Left ventricle myocardium inferior (tissue), 1 donor: ENCODE measurements at regions not wholly inside any gene's neighbourhood (a gene's known extent, or its start where the extent isn't known, plus 50 kb on each side); places are given as distances from the start of the nearest gene placed in this dataset.

Experiments
- DNase-seq: peaks from one replicate; pipeline ENCODE4 v3.0.0-alpha.2; 2020
- H3K27ac ChIP-seq: fragments of 200-600 bp; replicated peaks from 2 replicates; pipeline ENCODE4 v1.8.0; 2021
- H3K27me3 ChIP-seq: fragments of 200-600 bp; 2 replicates; pipeline ENCODE4 v1.8.0; 2021; ENCODE audit warnings: low read depth
- H3K36me3 ChIP-seq: fragments of 200-600 bp; 2 replicates; pipeline ENCODE4 v1.8.0; 2021
- H3K4me1 ChIP-seq: fragments of 200-600 bp; 2 replicates; pipeline ENCODE4 v1.8.0; 2021
- H3K4me3 ChIP-seq: fragments of 200-600 bp; 2 replicates; pipeline ENCODE4 v1.8.0; 2021; ENCODE audit warnings: mild to moderate bottlenecking, moderate library complexity
- H3K9me3 ChIP-seq: fragments of 200-600 bp; replicated peaks from 2 replicates; pipeline ENCODE4 v1.8.0; 2021
- CTCF ChIP-seq: fragments of 200-600 bp; IDR thresholded peaks from 2 replicates; pipeline ENCODE4 v1.8.0; 2021; ENCODE audit warnings: antibody characterized with exemption, mild to moderate bottlenecking, borderline replicate concordance
- intact Hi-C: fragments of 100-400 bp; cut with micrococcal nuclease; formaldehyde crosslinking; loops from one replicate; pipeline ENCODE4 v1.11.0; 2022
- donor health status: DM: no; HTN: yes; CAD: no; lungs with severe emphysema.

GRCh38 chr14:45400950-45401640, 148.1 kb upstream of the MIS18BP1 start:
- DNase-seq = no peak
- H3K4me1 ChIP-seq = no peaks in the 10 kb centered on the region
- intact Hi-C loops = no loop called here

GRCh38 chr14:45400509-45400908, 147.5 kb upstream of the MIS18BP1 start:
- intact Hi-C loops = no loop called here
- no peak for DNase-seq
- Histone ChIP-seq H3K27ac (no peak overlapping the region), H3K4me3 (no peak overlapping the region), H3K36me3 (no peaks in the 10 kb centered on the region), H3K9me3 (no peaks in the 10 kb centered on the region), H3K27me3 (no peaks in the 10 kb centered on the region), H3K4me1 (no peaks in the 10 kb centered on the region)
- no peak for TF ChIP-seq CTCF

More at GRCh38 chr14:45400950-45401640, 148.1 kb upstream of the MIS18BP1 start:
- Histone ChIP-seq H3K27me3 (no peaks in the 10 kb centered on the region), H3K4me3 (no peak overlapping the region), H3K27ac (no peak overlapping the region), H3K9me3 (no peaks in the 10 kb centered on the region), H3K36me3 (no peaks in the 10 kb centered on the region)
- no peak for TF ChIP-seq CTCF

- no peaks in the 10 kb centered on the region for H3K4me1 ChIP-seq
- H3K36me3 ChIP-seq = no peaks in the 10 kb centered on the region
- H3K9me3 ChIP-seq = no peaks in the 10 kb centered on the region
- no peak for TF ChIP-seq CTCF
- intact Hi-C loops = no loop called here
- no peaks in the 10 kb centered on the region for H3K27me3 ChIP-seq
- no peak for DNase-seq
- H3K27ac ChIP-seq = no peak overlapping the region
- H3K4me3 ChIP-seq = no peak overlapping the region
Observed at GRCh38 chr14:45381091-45381490, 128.1 kb upstream of the MIS18BP1 start.

DNA sequence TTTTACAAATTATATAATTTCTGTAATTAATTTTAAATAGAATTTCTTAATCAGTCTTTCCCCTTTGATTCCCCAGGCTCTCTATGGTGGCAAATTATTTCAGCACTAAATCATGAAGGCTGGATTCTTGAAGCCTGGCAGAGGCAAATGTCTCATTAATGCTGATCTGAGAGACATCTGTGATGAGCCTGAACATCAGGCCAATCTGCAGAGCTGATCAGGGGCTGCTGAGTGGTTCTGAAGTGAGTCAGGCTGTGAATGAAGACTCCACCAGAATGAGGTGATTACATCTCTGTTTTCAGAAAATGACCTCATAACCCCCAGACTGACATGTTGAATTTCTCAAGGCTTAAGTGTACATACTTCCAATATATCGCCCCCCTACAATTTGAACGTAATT, 124.2 kb upstream of the MIS18BP1 start:
- TF ChIP-seq CTCF = no peak
- Histone ChIP-seq H3K27me3 (no peaks in the 10 kb centered on the region), H3K4me3 (no peak overlapping the region), H3K9me3 (no peaks in the 10 kb centered on the region), H3K4me1 (no peaks in the 10 kb centered on the region), H3K36me3 (no peaks in the 10 kb centered on the region), H3K27ac (no peak overlapping the region)
- DNase-seq = no peak
- intact Hi-C loops = no loop called here

- intact Hi-C loops = no loop called here
- H3K9me3 ChIP-seq = no peaks in the 10 kb centered on the region
- DNase-seq = no peak
- no peaks in the 10 kb centered on the region for H3K36me3 ChIP-seq
- H3K27ac ChIP-seq = no peak overlapping the region
- no peak for TF ChIP-seq CTCF
- H3K27me3 ChIP-seq = no peaks in the 10 kb centered on the region
- no peak overlapping the region for H3K4me3 ChIP-seq
- H3K4me1 ChIP-seq = no peaks in the 10 kb centered on the region
Observed at GRCh38 chr14:45373877-45374276, 120.9 kb upstream of the MIS18BP1 start.
